Heart left ventricle (tissue), 13 donors: ENCODE measurements at regions not wholly inside any gene's neighbourhood (a gene's known extent, or its start where the extent isn't known, plus 50 kb on each side); places are given as distances from the start of the nearest gene placed in this dataset.

Experiments used
- POLR2A ChIP-seq, 2 donors: fragments of 450-650 bp; IDR thresholded peaks; one replicate each; pipeline ENCODE4 v1.6.1; 2017; ENCODE audit warnings: antibody characterized with exemption in 2 of 2, mild to moderate bottlenecking in 2 of 2, moderate library complexity in 2 of 2
- TF ChIP-seq, protein P1 (sequence below), 12 donors: fragments of 200-600 bp; sonication (generic) in 4 of 12; IDR thresholded peaks; one replicate each; pipeline versions ENCODE4 v1.5.0 to v1.8.0; 2018 to 2022; ENCODE audit warnings: antibody characterized with exemption in 12 of 12, mild to moderate bottlenecking in 5 of 12
- donor health status: ischemic (EF 13 %, LVEDD 7.1; RV severe dilation, severe dysfunction).
- donor health status: DM: no; HTN: yes; CAD: no.
- donor health status: DM: no; HTN: no; CAD: no.
- donor health status: ischemic (EF 25% LVEDD 6.9; RV normal size, moderate dysfunction).
- donor health status: ischemic (EF 25% LVEDD 5.7; RV mildly dilated, moderate dysfunction).
- donor health status: ischemic (EF 35%, LVEDD 5.7; RV mildly dilated, moderate dysfunction).
- donor health status: nonischemic (EF 11% LVEDD 7.7; RV severe dilation, severe dysfunction).
- donor health status: DM: yes; HTN: yes; CAD: no.
- donor health status: PGD.
- donor health status: ischemic (EF 29% LVEDD 5.4; RV normal size, mild dysfunction).
- donor health status: nonischemic (EF 23%, LVEDD 6.1; RV moderate dilation, normal function).

DNA sequence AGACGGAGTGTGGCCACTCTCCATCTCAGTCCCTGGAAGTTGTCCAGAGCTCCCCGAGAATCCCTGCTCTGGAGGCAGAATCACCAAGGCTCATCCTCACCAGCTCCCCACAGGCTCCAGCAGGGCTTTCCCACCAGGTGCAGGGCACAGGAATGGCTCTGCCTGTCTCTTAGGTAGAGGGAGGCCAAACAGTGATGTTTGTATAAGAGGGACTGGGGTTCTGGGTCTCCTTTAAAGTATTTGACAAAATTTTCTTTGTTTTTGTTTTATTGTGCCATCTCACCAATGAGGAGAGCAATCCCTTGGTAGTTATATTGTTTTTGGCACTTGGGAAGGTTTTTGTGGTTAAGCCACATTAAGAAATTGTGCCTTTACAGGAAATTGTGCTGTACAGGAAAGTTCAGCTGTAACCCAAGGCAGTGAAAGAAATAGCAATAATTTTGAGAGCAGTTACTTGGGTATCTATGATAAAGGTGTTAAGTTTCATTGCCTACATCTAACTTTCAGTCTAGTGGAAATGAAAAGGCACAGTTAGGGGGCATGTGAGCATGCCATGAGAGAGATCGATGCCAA is 219.3 kb upstream of the PRSS58 start:
- TF ChIP-seq, protein P1, sequence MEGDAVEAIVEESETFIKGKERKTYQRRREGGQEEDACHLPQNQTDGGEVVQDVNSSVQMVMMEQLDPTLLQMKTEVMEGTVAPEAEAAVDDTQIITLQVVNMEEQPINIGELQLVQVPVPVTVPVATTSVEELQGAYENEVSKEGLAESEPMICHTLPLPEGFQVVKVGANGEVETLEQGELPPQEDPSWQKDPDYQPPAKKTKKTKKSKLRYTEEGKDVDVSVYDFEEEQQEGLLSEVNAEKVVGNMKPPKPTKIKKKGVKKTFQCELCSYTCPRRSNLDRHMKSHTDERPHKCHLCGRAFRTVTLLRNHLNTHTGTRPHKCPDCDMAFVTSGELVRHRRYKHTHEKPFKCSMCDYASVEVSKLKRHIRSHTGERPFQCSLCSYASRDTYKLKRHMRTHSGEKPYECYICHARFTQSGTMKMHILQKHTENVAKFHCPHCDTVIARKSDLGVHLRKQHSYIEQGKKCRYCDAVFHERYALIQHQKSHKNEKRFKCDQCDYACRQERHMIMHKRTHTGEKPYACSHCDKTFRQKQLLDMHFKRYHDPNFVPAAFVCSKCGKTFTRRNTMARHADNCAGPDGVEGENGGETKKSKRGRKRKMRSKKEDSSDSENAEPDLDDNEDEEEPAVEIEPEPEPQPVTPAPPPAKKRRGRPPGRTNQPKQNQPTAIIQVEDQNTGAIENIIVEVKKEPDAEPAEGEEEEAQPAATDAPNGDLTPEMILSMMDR (IDR thresholded peaks at IDR 0.05) = no peak
- TF ChIP-seq POLR2A (IDR thresholded peaks at IDR 0.05) = no peak
